ENCODE measurements at regions not wholly inside any gene's neighbourhood (a gene's known extent, or its start where the extent isn't known, plus 50 kb on each side); places are given as distances from the start of the nearest gene placed in this dataset.
"Not testable (repeated sequence)": the region's sequence is repeated elsewhere in the genome, so short reads cannot be mapped to it uniquely, and the experiment has no call there.

DNA sequence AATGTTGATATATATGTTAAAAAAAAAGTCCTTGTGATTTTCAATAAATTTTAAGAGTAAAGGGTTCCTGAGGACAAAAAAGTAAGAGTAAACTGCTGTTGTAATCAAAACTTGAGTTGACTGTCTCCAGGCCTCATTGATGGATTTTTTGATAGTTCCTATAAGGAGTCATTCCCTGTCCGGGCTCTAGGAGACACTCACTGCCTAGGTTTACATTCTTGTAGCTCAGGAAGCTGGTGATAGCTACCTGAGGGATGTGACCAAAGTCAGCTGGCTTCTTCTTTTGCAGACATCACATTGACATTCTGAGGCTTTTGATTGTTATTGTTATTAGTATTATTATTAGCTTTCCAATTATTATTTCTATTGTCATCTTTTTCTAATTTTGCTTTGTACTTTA lies 116.5 kb upstream of the FBXL7 start:
- DNase-seq, result no peak

DNA sequence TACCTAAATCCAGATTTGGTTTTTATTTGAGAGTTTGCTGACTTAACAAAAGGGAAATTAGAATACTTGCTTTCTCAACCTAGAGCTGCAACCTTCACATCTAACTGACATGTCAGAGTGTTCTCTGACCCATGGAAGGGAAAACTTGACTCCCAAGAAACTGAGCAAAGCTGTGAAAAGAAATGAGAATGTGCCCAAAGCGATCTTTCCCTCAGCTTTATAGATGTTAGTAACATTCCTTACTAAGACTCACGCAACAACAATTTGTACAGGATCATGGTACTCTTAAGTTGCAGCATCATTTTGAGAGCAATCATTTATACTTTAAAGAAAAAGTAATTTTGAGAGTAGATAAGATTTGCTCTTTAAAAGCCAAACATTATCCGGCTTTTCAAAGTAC lies 117.0 kb upstream of the FBXL7 start:
- no peak for DNase-seq

DNA sequence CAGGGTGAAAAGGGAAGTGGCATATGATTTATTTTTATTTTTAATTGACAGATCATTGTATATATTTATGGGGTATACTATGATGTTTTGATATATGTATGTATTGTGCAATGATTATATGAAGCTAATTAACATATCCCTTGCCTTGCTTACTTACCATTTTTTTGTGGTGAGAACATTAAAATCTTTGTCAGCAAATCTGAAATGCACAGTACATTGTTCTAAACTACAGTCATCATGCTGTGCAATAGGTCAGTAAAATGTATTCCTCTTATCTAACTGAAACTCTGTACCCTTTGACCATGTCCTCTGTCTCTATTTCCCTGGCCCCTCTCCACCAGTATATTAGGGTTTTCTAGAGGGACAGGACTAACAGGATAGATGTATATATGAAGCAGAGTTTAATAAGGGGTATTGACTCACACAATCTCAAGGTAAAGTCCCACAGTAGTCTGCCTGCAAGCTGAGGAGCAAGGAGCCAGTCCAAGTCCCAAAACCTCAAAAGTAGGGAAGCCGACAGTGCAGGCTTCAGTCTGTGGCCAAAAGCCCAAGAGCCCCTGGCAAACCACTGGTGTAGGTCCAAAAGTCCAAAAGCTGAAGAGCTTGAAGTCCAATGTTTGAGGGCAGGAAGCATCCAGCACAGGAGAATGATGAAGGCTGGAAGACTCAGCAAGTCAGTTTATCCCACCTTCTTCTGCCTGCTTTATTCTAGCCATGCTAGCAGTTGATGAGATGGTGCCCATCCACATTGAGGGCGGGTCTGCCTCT lies 122.2 kb upstream of the FBXL7 start:
- no peak for DNase-seq

DNA sequence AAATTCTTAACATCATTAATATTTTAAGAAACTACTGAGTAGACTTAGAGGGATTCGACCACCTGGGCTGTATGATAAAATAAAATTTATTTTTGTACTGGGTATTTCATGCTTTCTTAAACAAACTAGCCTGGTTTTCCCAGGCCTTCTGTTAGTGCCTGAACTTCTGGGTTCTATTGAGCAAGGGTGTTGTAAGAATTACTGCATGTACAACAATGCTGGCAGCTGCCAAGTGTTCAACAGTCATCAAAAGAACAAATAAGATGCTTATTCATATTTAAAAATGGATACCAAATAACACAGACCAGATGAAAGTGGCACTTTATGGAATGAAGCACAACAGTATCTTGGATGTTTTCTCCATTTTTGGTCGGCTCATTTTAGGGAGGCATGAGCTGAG lies 123.2 kb upstream of the FBXL7 start:
- no peak for DNase-seq

DNA sequence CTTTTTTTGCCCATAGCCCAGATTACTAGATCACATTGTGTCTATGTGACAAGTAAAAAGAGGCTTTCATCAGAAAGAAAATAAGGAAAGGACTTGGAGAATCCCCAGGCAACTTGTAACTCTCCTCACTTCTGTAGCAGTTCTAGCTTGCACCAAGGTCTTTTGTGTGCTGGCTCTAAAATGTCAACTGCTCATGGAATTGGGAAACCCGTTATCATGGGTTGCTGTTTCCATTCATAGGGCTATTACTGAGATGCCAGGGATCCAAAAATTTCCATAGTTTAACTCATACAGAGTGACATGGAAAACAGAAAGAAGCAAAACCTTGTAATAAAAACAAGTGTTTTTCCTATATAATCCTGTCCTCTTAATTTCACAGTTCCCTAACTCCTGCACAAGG lies 123.9 kb upstream of the FBXL7 start:
- DNase-seq, result no peak

DNA sequence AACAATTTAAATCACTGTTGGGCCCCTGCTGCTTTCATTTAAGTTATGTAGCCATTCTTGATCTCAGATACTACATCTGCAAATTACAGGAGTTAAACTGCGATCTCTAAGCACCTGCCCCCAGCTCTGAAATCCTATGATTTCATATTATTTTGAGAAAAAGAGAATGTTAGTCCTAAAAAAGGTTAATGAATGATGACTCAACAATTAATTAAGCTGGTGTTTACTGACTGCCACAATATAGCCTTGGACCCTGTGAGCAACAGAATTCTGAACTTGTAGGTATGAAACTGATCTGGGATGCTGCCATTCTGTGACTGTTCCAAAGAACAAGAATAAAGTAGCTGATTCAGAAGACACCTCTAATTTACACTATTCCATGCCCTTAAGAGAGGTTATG lies 124.4 kb upstream of the FBXL7 start:
- no peak for DNase-seq

DNA sequence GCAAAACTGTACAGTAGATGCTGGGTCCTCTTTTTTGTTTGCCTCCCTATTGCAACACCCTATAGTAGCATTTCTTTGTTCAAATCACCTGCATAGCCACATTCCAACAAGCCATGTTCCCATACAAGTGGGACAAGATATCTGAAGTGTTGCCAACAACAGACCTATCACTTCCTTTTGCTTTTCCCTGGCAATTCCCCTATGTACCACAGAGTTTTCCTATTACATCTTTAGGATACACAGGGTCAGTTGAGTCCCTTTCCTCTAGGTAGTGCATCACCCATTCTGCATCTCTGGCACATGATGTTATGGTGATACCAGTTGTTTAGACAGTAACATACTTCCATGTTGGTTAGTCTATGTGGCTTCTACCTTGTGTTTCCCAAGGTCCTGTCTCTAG lies 125.1 kb upstream of the FBXL7 start:
- no peak for DNase-seq

DNA sequence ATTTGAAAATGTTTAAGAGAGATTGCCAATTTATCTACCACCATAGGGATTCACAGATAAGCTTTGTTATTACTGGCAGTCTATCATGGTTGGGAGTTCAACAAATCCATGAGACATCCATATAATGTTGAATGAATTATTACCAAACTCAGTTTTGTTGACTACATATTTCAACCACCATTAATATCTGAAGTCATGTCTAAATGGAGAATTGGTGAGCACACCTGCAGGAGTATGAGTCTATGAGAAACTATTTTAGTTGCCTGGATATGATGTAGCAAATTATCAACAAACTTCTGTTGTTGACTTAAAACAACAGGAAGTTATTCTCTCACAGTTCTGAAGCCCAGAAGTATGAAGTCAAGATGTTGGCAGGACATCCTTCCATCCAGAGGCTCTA lies 126.8 kb upstream of the FBXL7 start:
- no peak for DNase-seq

DNA sequence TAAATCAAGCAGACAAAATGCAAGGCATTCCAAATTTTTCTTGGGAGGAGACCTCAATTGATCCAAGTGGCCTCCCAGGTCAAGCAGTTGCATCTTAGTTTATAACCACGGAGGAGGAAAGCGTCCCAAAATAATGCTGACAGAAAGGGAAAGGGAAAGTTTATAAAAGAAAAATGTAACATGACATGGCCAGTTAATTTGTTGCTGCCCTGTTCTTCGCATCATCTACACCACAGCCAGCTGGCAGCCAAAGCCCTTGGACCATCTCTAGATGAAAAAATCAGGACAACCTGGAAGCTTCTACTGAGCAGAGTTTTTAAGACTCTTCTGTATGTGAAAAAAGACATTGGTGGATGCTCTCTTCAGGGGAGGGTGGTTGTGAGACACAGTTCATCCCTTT lies 128.8 kb upstream of the FBXL7 start:
- no peak for DNase-seq

DNA sequence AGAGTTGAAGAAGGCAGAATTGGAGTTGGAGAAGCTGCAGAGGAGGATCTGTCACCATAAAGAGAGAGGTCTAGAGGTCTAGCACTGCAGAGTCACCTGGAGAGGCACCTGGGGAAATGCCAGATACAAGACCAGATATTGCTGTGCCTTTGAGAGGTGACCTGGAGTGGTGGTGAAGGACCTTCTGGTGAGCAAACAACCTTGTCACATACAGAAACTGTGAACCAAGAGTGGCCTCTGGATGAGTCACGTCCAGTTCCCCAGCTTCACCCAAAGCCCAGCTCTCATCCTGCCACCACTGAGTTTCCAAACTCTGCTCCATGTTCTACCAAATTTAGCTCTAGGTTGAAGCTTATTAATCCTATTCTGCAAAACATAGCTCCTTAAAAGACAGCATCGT lies 131.1 kb upstream of the FBXL7 start:
- no peak for DNase-seq

DNA sequence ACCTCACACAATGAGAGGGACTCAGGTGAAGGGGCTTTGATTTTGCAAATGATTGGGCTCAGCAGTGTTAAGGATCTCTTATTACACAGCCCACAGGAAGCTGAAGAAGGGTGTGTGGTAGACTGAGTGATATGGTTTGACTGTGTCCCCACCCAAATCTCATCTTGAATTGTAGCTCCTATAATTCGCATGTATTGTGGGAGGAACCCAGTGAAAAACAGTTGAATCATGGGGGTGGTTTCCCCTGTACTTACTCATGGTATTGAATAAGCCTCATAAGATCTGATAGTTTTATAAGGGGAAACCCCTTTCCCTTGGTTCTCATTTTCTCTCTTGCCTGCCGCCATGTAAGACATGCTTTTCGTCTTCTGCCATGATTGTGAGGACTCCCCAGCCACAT lies 132.5 kb upstream of the FBXL7 start:
- no peak for DNase-seq

DNA sequence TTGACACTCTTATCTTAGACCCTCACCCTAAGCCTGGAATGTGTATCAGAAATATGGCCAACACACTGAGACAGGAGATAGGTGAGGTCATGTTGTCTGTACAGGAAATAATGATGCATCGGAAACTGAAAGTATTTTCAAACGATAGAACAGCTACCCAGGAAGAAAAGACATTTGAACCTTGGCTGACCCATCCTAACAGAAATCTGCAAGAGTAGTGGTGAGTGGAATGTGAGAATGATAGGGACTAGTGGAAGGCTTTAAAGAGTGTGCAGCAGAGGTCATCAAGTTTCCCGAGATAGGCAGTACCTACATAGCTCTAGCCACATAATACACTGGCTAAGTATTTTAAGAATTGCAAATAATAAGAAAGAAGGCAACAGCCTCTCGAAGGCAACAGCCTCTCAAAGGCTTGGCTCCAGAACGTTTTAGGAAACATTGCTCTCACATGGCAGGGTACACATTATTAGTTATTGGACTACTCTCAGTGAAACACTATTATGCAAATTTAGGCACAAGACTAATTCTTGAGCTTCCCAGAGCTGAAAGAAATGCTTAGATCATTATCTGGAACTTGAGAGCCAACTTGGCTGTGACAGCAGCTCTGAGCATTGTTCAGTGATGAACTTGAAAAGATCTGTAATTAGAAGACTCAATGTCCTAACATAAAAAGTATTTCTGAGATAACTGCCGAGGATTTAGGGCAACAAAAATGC lies 133.1 kb upstream of the FBXL7 start:
- DNase-seq, result no peak

DNA sequence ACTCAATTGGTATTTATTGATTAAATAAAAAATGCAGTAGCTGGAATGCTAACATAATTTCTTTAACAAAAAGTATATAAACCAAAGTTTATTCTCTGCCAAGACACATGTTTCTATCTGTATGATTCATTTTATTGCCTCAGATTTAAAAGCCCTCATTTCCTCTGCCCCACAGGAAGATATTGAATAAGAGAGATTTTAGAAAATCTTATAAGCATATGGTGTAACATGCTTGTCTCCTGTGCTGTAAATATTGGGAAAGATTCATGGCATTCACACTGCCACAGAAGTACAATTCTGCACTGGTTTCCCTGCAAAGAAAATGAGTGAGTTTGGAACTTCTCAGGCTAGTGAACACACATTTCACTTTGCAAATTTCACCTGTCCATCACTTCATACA lies 134.9 kb upstream of the FBXL7 start:
- no peak for DNase-seq

DNA sequence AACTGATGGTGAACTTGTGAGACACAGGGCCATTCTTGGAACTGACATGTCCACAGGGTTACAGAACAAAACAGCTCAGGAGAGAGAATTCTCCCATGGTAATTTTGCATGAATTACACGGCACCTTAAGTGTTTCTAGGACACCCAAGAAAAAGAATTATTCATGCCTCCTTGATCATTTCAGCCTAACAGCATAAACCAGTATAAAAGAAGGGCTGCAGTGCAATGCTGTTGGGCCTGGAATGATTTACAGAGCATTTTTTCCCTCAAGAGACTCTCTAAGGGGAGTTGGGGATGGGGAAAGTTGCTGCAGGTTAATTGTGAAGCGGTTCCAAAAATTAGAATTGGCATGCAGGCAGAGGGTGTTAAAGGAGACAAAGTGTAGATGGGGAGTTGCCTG lies 136.4 kb upstream of the FBXL7 start:
- DNase-seq, result no peak

DNA sequence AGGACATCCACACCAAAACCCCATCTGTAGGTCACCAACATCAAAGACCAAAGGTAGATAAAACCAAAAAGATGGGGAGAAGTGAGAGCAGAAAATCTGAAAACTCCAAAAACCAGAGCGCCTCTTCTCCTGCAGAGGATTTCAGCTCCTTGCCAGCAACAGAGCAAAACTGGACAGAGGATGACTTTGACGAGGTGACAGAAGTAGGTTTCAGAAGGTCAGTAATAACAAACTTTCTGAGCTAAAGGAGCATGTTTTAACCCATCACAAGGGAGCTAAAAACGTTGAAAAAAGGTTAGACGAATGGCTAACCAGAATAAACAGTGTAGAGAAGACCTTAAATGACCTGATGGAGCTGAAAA lies 142.9 kb upstream of the FBXL7 start:
- not testable (repeated sequence) for DNase-seq

DNA sequence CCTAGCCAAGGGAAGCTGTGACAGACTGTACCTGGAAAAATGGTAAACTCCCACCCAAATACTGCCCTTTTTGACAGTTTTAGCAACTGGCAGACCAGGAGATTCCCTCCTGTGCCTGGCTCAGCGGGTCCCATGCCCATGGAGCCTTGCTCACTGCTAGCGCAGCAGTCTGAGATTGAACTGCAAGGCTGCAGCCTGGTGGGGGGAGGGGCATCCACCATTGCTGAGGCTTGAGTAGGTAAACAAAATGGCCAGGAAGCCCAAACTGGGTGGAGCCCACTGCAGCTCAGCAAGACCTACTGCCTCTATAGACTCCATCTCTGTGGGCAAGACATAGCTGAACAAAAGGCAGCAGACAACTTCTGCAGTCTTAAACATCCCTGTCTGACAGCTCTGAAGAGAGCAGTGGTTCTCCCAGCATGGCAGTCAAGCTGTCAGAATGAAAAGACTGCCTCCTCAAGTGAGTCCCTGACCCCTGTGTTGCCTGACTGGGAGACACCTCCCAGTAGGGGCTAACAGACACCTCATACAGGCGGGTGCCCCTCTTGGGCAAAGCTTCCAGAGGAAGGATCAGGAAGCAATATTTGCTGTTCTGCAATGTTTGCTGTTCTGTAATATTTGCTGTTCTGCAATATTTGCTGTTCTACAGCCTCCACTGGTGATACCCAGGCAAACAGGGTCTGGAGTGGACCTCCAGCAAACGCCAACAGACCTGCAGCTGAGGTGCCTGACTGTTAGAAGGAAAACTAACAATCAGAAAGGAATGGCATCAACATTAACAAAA lies 143.5 kb upstream of the FBXL7 start:
- DNase-seq, result not testable (repeated sequence)

DNA sequence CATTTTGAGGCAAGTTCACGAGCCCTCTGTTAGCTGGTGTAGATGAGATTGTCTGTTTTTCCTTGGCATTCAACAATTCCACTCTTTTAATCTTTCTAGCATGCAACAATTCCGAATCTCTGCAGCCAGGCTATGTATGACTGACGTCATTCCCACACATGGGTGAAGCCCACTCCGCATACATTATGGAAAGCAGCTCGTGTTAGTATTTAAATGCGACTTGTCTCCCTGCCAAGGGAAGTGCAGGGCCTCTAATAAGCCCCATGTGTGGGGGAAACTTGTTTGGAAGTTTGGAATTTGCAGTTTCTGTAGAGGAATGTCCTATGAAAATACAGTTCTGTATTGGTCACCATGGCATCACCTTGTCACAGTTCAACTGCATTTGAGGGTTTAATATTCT lies 146.0 kb upstream of the FBXL7 start:
- DNase-seq, result no peak

DNA sequence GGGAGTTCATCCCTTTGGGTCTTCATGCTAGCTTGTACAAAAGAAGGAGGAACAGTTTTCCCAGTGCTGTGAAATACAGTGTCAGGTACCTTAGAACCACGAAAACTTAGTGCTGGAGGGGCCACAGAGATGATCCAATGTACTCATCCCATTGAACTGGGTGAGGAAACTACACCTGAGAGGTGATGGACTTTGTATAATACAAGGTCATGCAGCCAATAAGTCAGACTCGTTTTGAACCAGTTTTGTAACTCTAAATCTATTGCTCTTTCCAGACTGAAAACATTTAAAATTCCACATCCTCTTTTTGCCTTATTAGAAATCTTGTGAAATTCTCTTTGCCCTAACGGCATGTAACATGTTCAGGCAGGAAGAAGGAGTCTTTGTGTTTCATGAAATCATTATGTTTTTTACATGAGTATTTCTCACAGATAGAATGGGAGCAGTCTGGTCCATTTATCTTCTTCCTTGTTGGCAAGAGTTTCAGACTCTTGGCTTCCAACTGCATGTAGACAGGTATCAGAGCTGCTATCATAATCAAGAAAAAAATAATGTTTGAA lies 146.8 kb upstream of the FBXL7 start:
- DNase-seq, result no peak

DNA sequence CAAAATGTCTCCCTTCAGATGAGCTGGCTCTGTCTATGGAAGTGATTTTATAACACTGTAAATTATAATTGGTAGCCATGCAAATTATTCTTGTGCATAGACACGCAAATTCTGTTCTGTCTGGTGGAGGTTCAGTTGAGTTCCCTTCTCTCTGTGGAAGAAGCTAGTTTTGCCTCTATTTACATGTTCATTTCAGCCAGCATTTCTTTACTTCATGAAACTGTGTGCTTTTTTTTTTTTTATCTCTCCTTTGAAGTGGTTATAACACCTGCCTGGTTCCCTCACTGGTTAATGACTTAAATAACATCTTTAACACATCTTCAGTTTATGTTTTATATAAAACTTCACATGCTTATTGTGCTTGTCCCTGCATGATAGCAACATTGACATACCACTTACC lies 149.4 kb upstream of the FBXL7 start:
- no peak for DNase-seq

DNA sequence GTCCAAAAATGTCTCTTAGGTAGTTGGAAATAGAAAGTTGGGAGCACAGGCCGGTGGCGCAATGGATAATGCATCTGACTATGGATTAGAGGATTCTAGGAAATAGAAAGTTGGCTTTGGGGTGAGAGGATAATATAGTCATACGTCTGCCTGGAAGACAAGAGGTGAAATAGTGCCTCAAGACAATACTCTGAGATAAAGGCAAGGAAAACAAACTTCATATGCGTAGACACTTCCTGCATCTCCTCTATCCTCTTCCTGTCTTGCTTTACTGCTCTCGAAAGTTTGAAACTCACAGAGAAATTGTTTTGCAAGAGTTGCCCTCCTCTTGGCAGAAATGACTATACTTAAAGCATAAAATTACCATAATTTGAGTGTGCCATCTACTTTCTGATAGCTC lies 153.2 kb upstream of the FBXL7 start:
- no peak for DNase-seq

DNA sequence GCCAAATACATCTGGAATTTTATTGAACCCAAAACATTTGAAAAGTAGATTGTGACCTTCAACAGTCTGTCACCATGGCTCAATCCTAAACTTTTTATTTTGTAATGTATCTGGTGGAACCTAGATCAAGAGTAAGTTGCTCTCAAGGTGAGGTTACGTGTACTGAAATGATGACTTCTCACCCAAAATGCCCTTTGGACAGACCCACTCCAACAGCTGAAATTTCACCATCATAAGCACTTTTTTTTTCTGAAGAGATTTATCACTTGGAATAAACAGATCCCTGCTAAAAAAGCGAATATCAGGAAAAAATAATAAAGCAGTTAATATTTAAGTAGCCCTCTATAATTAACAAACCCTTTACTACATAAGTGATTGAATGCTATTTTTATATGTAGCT lies 155.0 kb upstream of the FBXL7 start:
- no peak for DNase-seq

DNA sequence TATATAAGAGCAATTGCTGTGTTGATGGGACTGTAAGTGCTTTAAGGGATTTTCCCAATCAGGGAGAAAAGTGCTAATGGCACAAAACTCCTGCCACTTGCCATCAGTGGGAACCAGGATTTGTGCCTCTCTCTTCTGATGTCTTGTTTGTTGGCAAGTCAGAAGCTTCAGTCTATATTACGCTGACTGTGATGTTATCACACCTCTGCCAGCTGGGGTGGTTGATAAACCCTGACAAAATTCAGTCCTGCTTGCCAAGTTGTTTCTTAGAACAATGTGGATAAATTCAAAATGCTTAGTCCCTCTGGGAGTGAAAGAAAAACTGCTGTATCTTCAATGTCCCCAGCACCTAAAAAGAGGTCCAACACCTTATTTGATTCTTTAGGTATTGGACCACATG lies 161.4 kb upstream of the FBXL7 start:
- DNase-seq, result no peak

DNA sequence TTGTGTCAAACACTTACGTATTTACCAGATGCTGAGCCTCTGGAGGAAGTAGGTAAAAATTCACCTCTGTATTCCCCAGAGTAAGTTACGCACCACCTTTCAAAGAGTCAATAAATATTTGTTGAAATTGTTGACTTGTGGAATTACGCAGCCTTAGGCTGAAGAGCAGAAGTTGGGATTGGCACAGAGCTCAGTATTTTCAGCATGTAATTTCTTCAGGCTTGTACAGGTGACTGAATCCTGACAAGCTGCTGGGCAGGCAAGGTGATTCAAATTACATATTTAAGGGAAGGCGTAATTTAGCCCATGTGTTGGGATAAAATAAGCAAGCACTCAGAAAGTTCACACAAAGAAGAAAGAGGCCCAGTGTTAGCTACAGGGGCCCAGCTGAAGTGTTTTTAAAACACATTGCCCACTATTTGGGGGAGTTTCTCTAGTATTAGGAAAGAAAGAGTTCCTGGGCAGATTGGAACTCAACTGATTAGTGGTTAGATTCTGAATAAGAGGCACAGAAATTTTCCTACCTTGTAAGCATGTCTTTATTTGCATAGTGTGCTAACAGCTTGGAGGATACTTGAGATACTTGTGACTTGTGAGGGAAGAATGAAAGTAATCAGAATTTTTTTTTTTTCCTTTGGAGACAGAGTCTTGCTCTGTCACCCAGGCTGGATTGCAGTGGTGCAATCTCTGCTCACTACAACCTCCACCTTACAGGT lies 165.3 kb upstream of the FBXL7 start:
- DNase-seq, result no peak
